HG02759 (cell line): ENCODE measurements at regions not wholly inside any gene's neighbourhood (a gene's known extent, or its start where the extent isn't known, plus 50 kb on each side); places are given as distances from the start of the nearest gene placed in this dataset.

Experiments
- ATAC-seq: cut with Tn5 transposase; IDR thresholded peaks from one replicate; pipeline ENCODE4 v1.9.1; 2021; ENCODE audit warnings: mild to moderate bottlenecking, moderate library complexity; ENCODE audit not compliant: unreplicated experiment

DNA sequence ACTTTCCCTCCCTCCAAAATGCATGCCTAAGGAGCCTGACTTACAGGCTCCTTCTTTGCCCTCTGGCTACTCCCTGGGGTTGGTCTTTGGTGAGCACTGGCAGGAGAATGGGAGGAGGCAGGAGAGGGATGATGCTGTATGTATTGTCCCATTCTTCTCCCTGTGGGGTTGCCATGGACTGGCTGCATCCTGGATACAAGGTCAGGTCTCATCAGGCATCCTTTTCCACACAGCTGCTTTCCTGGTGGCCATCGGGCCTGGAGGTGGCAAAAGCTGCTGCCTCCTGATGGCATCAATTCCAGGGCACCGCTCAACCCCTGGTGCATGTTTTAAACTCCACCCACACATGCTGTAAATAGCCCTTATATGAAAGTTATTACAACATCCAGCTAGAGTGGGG, 257.2 kb downstream of the ETS1 start:
- no peak for ATAC-seq

DNA sequence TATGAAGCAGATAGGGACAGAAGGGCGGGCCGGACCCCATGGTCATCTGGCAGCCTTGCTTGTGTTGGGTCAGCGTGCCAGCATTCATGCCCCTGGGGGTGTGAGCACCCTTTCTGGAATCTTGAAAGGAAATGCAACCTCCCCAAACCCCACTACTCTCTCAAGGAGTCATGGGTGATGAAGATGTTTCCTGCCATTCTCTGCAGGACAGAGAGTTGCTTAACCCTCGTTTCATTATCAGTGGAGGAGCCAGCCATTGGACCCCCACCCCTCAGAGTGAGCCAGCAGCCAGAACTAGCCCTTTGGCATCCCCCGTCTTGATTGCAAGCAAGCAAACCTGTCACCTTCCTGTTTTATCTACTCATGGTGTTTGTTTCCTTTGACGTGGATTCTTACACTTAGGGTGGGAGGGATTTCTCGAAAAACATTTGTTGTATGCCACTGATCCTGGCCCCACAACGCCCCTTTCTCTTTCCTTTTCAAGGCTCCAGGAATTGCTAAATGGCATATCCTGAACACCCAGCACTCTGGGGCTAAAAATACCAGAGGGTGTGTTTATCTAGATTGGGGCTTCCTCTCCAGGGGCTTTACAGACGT, 258.3 kb downstream of the ETS1 start:
- no peak for ATAC-seq

DNA sequence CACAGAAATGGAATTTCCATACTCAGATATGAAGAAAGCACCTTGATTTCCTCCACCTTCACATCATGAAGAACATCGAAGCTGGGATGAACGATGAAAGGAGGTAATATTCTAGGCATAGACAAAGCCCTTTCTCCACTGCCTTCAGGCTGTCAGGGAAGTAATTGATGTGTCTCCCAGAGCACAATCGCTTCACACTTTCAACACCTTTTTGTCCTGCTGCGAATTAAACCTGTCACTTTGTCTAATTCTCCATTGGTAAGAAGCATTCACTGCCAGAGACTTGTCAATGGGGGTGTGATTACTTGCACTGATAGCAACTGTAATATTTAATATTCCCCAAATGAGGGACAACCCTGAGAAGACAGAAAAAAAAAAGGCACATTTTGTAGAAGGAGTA, 260.1 kb downstream of the ETS1 start:
- ATAC-seq = no peak

DNA sequence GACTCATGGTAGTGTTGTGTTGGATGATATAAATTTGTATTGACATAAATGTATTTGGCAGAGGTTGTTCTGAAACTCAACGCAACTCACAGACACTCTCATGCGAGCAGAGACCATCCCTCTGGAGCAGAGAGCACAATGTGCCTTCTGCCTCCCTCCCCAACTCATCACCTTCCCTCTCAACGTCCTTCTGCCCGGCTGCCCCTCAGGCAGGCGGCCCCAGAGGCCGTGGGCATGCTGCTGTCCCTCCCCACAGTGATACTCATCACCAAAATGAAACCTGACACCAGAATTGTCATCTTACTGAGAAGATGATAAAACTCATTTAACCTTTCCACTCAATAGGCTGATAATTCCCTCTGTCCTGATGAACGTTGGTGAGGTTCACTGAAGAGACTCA, 260.6 kb downstream of the ETS1 start:
- no peak for ATAC-seq

DNA sequence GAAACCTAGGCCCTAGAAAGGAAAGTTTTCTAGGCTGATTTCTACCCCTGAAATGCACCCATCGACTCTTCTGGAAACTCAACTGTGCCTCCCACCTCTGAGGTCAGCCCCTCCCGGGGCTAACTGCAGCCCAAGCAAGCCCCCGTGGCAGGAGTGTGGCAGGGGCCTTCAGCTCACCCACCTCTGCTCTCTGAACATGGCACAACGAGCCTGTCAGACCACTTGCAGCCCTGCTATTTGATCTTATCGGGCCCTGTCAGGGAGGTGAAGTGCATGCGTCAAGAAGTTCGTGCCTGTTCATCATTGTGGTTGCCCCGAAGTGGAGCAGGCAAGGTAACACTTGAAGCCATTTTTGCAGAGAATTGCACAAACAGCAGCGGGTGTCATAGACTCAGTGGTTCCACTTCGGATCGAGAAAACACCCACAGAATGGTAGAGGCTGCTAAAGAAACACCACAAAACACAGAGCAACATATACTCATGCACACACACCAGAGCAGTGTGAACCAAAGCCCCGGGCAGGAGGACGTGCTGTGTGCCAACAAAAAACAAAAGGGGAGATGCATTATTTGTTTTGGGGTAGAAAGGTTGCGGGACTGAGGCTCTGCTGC, 262.7 kb downstream of the ETS1 start:
- no peak for ATAC-seq

DNA sequence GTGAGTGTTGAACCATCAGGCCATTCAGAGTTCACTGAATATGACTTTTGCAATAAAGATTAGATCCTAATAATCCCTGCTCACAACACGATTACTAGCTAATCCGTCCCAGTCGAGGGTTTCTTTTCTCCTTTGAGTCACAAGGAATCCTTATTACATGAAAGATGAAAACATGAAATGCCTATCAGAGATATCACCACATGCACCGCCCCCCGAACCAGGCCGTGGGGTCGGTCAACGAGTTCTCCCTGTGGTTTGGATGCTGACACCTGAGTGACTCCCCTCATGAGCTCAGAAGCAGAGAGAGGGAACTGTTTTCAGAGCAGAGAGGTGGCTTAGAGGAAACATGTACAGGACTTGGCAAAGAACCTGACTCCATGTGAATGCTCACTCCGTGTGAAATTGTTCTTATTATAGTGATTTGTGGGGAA, 263.3 kb downstream of the ETS1 start:
- no peak for ATAC-seq

DNA sequence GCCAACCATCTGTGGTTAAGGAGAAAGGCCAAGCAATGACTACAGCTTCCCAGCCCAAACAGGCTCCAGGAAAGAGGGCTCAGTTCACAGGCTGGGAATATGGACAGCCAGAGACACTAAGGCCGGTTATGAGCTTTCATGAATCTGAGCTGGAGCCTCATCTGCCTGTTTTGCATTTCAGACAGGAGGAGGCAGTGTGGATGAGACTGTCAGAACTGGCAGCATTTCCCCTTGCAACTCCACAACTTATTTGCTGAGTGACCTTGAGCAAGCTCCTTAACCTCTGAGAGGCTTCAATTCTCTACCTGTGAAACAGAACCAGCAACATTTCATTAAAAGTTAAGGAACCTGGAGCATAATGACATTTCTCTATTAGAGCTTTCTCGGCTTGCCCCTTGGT, 264.0 kb downstream of the ETS1 start:
- peak; percentile 33 for ATAC-seq

DNA sequence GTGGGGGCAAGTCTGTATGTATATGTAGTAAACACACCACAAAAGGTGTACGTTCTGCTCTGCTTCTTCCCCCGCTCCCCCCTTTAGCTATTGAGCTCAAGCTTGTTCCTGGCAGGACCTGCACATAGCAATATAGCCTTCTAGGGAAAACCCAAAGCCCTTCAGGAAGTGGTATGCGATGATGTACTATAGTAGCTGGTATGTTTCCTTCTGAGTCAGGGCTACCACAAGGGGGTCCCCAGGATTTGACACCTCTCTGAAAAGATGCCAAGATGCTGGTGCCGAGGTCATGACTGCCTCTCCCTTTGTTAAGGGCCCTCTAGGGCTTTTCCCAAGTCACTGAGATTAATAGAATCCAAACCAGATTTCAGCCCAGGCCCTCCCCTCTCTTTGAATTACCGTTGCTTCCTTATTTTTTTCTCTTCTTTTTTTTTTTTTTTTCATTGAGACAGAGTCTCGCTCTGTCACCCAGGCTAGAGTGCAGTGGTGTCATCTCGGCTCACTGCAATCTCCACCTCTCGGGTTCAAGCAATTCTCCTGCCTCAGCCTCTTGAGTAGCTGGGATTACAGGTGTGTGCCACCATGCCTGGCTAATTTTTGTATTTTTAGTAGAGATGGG, 268.4 kb downstream of the ETS1 start:
- ATAC-seq = peak; percentile 97

DNA sequence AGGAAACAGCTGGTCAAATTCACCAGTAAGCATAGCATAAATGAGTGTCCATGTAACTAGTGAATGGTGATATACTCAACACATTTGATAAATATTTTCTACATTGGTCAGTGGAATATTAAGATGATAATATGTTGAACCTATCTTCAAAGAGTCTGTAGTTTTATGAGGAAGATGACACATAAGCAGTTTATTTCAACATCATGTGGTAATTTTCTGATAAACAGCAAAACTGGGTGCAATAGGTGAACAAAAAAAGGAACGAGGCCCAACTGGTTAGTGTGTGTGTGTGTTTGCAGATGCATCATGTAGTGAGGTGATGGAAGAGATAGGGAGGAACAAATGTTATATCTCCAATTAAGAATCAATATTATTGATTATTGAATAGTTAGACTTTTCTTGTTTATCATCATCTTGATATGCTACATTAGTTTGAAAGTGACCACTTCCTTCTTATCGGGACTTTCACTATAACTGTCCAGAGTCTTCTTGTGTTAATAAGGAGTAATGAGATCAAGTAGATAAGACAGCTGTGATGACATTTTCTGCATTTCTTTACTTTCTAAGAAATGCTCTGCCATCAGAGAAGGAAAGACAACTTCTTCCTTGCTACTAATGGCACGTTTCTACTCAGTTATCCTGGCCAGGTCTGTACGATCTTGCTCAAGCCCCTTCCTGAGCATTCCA, 270.7 kb downstream of the ETS1 start:
- no peak for ATAC-seq

DNA sequence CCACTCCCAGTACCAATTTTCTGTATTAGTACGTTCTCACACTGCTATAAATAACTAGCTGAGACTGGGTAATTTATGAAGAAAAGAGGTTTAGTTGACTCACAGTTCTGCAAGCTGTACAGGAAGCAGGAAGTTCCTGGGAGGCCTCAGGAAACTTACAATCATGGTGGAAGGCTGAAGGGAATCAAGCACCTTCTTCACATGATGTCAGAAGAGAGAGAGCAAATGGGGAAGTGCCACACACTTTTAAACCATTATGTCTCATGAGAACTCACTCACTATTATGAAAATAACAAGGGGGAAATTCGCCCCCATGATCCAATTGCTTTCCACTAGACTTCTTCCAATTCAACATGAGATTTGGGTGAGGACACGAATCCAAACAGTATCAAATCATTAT, 271.4 kb downstream of the ETS1 start:
- no peak for ATAC-seq

DNA sequence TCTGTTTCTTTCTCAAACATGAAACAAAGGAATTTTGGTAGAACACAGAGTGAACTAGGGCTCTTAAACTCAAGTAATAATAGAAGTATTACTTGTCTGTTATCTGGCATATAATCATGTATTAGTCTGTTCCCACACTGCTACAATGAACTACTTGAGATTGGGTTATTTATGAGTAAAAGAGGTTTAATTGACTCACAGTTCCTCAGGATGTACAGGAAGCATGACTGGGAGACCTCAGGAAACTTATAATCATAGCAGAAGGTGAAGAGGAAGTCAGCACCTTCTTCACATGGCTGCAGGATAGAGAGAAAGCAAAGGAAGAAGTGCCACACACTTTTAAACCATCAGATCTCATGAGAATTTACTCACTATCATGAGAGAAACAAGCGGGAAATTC, 273.4 kb downstream of the ETS1 start:
- ATAC-seq = no peak

DNA sequence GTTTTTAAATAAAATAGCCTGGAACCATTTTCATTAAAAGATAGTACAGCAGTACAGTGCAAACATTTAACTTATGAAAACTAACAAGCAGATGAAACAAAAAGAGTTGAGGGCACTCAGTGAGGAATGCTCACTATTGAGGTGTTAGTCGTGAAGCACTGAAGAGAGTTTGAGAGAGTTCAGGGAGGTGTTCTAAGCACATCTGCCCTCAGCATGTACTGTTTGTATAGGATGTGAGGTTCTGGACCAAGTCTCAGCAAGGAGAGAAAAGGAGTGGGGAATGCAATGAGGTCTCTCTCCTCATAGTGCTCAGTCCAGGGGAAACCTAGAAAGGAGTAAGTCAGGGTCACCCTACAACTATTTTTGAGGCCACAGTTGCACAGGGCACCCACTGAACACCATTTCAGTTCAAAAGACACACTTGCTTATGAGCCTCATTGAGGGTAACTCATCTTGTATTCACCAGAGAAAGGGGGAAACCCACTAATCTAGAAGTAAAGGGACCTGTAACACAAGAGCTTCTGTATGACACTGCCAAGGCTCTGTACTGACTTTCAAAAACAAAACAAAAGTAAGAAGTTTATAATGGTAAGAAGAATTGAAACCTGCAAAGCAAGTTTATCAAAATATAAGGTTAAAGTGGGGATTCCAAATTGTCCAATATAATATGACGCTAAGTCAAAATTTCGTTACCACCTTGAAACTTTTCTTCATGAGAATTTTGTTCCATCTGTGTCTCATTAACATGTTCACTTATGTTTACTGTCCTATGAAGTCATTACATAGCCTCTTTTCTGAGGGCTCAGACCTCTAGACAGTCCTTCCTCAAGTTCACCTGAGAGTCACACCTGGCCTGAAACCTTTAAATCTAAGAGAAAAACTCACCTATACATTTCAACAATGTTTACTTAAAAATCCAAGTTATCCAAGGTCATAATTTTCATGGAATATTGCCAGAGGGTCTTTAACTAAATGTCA, 275.3 kb downstream of the ETS1 start:
- peak; percentile 59 for ATAC-seq

DNA sequence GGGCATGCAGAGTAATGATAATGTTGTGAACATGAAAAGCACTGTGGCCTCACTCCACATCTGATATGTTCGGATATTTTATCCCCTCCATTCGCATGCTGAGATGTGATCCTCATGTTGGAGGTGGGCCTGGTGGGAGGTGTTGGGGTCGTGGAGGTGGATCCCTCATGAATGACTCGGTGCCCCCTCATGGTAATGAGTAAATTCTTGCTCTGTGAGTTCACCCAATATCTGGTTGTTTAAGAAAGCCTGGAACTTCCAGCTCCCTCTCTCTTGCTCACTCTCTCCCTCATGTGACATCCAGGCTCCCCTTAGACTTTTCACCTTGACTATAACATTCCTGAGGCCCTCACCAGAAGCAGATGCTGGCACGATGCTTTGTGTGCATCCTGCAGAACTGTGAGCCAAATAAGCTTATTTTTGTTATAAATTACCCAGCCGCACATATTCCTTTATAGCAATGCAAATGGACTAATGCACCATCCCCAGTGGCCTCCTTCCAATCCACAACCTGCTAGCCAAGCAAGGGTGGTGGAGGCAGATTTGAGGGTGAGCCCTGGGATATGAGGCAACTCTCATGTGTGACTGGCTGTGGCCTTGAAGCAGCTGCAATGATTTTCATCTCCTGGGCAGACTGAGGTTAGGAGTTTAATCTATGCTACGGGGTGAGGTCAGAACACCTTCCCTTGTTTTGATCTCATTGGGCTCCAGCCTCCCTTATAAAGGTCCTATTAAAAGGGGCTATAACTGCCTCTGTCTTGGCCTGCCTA, 276.5 kb downstream of the ETS1 start:
- ATAC-seq = no peak

DNA sequence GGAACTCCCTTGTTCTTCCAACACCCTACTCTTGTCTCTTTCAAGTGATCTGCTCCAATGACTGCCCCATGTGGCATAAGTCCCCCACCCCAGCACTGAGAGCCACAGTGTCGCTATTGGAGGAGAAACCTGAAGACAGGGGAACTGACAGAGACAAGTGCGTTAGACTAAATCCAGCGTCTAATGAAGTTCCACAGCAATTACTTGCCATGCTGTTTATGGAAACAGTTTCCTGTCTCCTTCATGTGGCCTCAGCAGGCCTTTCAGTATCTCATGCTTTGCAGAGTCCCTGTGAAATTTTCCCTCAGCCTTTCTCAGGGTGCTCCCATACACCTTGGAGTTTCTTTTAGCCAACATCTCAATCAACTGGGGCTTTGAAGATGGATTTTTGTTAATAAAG, 277.4 kb downstream of the ETS1 start:
- no peak for ATAC-seq

DNA sequence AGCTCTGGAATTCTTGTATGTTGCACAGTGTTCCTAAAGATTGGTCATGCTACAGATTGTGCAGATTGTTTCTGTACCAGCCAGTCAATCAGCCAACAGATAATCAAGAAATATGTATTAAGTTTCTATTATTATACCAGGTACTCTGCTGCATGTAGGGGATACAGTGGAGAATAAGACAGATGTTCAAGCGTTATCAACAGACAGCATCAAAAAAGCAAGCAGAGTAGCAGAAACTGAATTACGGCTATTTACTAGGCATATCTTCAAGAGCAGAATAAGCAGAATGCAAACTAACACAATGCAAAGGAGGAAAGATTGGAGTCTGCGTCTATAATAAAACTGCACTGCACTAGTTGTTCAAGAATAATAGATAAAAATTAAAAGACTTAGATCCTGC, 278.6 kb downstream of the ETS1 start:
- no peak for ATAC-seq

DNA sequence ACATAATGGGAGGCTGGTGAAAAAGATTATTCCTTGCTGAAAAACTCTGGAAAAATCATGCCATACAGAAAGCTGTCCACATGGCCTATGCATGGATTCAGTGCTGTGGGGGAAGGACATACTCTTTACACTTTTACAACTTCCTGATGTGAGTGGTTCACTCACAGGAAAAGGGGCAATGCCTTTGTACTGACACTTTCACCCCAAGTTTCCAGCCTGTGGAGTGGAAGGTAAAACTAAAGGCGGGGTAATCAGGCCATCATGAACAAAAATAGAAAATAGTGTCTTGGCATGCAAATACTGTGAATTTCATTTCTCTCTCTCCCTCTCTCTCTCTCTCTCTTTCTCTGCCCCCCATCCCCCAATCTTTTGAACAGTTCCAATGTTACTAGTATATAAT, 281.8 kb downstream of the ETS1 start:
- ATAC-seq = no peak

DNA sequence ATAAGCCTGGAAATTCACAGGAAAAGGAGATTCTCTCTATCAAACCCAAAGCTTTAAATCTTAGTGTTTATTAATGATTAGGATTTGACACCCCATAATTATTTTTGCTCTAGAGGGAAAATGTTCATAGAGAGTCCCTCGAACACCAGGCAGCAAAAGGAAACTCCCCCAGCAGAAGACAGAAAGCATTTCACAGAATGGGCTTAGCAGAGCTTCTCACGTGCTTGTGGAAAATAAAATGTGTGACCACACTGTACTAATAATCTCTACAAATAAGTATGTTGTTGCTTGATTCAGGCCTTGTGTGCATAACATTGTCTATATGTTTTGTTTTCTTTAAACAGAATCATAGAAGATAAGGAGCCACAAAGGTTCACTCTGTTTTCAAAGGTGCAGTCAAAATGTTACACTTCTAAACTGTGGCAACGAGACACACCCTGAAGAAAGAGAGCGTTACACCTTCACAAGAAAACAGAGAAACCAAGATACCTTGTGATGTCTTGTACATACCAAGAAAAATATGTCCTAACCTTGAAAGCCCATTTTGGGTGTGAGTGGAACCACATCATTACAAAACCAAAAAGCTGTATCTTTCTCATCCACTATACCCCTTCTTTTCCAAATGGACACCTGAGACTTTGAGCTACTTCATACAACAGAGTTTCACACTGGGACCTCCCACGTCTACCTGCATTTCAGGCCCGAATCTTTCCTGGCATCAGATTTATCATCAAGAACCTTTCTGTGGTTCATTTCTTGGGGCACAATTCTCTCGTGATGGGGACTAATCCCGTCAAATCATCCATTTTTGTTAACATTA, 282.5 kb downstream of the ETS1 start:
- ATAC-seq = no peak

DNA sequence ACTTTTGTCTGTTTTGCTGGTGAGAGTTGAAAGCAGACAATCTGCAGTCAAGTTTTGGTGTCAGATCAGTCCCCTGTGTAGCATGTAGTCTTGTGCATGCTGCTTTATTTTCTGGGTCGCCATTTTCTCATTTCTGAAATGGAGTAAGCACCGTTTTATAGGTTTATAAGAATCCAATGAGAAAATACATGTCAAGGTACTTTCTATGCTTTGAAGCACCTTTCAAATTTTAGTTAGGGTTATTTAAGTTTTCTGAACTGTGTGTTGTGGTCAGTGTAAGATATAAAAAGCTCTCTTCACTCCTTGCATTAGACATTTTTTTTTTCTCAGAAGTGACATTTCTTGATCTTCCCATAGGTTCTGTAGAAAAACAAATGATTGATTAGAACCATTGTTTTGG, 283.2 kb downstream of the ETS1 start:
- no peak for ATAC-seq

DNA sequence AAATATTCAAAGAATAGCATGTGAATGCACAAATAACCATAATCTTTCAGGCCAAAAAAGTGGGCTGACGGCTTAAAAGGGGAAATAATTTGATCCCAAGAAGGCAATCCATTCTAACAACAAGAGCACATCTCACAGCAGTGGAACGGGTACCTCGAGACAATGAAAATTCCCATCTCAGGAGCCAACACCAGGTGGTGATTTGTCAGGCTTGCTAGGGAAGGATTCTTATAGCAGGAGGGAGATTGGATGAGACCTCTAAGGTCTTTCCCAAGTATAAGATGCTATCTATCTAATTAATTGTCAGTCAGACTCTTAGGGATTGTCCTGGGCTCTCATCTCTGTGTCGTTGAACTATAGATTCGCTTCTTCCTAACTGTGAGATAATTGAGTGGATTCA, 284.0 kb downstream of the ETS1 start:
- ATAC-seq = no peak
